DOHH2 (cell line): ENCODE measurements at regions not wholly inside any gene's neighbourhood (a gene's known extent, or its start where the extent isn't known, plus 50 kb on each side); places are given as distances from the start of the nearest gene placed in this dataset.

Source experiments
- CTCF ChIP-seq: fragments of 200-600 bp; sonication (generic); IDR thresholded peaks from one replicate; pipeline ENCODE4 v1.5.1; 2014; ENCODE audit warnings: antibody characterized with exemption, mild to moderate bottlenecking, low read depth, low read length; ENCODE audit not compliant: poor library complexity, severe bottlenecking
- EZH2phosphoT487 ChIP-seq: fragments of 200-600 bp; sonication (generic); IDR thresholded peaks from 2 replicates; pipeline ENCODE4 v1.6.1; 2017; ENCODE audit warnings: borderline replicate concordance, mild to moderate bottlenecking, antibody characterized with exemption, low read length, moderate library complexity, mixed read lengths

GRCh38 chr10:123472606-123473005 lies 193.5 kb upstream of the GPR26 start:
- TF ChIP-seq CTCF (no peak), EZH2phosphoT487 (no peak)
